Dendritic cell treated with granulocyte-macrophage colony-stimulating factor and Interleukin-4, amounts not matched to agents 40 ng/mL and 50 ng/mL, for 4 days (primary cell): ENCODE measurements at regions not wholly inside any gene's neighbourhood (a gene's known extent, or its start where the extent isn't known, plus 50 kb on each side); places are given as distances from the start of the nearest gene placed in this dataset.
"Not testable (repeated sequence)": the region's sequence is repeated elsewhere in the genome, so short reads cannot be mapped to it uniquely, and the experiment has no call there.

Experiments used
- H3K27ac Mint-ChIP-seq: one replicate; pipeline ENCODE4 v1.8.0; 2022; ENCODE audit warnings: mild to moderate bottlenecking, mixed read lengths
- H3K27me3 Mint-ChIP-seq: one replicate; pipeline ENCODE4 v1.8.0; 2022; ENCODE audit warnings: mild to moderate bottlenecking, mixed read lengths
- H3K36me3 Mint-ChIP-seq: one replicate; pipeline ENCODE4 v1.8.0; 2022; ENCODE audit warnings: low read depth, mixed read lengths
- H3K4me1 Mint-ChIP-seq: one replicate; pipeline ENCODE4 v1.8.0; 2022; ENCODE audit warnings: low read depth, mixed read lengths
- H3K4me3 Mint-ChIP-seq: one replicate; pipeline ENCODE4 v1.8.0; 2022; ENCODE audit warnings: mild to moderate bottlenecking, moderate library complexity, mixed read lengths
- H3K9me3 Mint-ChIP-seq: one replicate; pipeline ENCODE4 v1.8.0; 2022; ENCODE audit warnings: mixed read lengths
- intact Hi-C: fragments of 100-400 bp; cut with micrococcal nuclease; formaldehyde crosslinking; loops from one replicate; pipeline ENCODE4 v1.15.0; 2022

- H3K27me3 Mint-ChIP-seq = no peaks in the 10 kb centered on the region
- peaks cover 11% of the 10 kb centered on the region for H3K4me1 Mint-ChIP-seq
- no peak overlapping the region for H3K4me3 Mint-ChIP-seq
- intact Hi-C loops = no loop called here
- H3K27ac Mint-ChIP-seq = no peak overlapping the region
- H3K36me3 Mint-ChIP-seq = no peaks in the 10 kb centered on the region
- H3K9me3 Mint-ChIP-seq = no peaks in the 10 kb centered on the region
Measured at GRCh38 chr14:100421756-100422470, 98.8 kb downstream of the SLC25A47 start.

- no peak overlapping the region for H3K27ac Mint-ChIP-seq
- intact Hi-C loops = no loop called here
- H3K9me3 Mint-ChIP-seq = no peaks in the 10 kb centered on the region
- H3K27me3 Mint-ChIP-seq = no peaks in the 10 kb centered on the region
- H3K36me3 Mint-ChIP-seq = no peaks in the 10 kb centered on the region
- H3K4me3 Mint-ChIP-seq = no peak overlapping the region
- peaks cover 11% of the 10 kb centered on the region for H3K4me1 Mint-ChIP-seq
Measured at GRCh38 chr14:100422556-100423316, 99.6 kb downstream of the SLC25A47 start.

GRCh38 chr14:100423317-100424010, 100.3 kb downstream of the SLC25A47 start:
- H3K27me3 Mint-ChIP-seq = no peaks in the 10 kb centered on the region
- no peaks in the 10 kb centered on the region for H3K9me3 Mint-ChIP-seq
- H3K36me3 Mint-ChIP-seq = no peaks in the 10 kb centered on the region
- intact Hi-C loops = no loop called here
- H3K4me1 Mint-ChIP-seq = peaks cover 11% of the 10 kb centered on the region
- H3K4me3 Mint-ChIP-seq = no peak overlapping the region
- H3K27ac Mint-ChIP-seq = no peak overlapping the region

GRCh38 chr14:100424504-100425428, 101.6 kb downstream of the SLC25A47 start:
- H3K27ac Mint-ChIP-seq = no peak overlapping the region
- H3K4me1 Mint-ChIP-seq = peaks cover 11% of the 10 kb centered on the region
- intact Hi-C loops = no loop called here
- H3K9me3 Mint-ChIP-seq = no peaks in the 10 kb centered on the region
- H3K4me3 Mint-ChIP-seq = no peak overlapping the region
- peaks cover 5% of the 10 kb centered on the region for H3K36me3 Mint-ChIP-seq
- no peaks in the 10 kb centered on the region for H3K27me3 Mint-ChIP-seq

GRCh38 chr14:100425429-100425827, 102.3 kb downstream of the SLC25A47 start:
- Mint-ChIP-seq H3K27ac (no peak overlapping the region), H3K36me3 (peaks cover 5% of the 10 kb centered on the region), H3K9me3 (no peaks in the 10 kb centered on the region), H3K4me1 (peaks cover 11% of the 10 kb centered on the region), H3K27me3 (no peaks in the 10 kb centered on the region), H3K4me3 (no peak overlapping the region)
- intact Hi-C loops = no loop called here

- Mint-ChIP-seq H3K4me1 (peaks cover 11% of the 10 kb centered on the region), H3K9me3 (no peaks in the 10 kb centered on the region)
Measured at GRCh38 chr14:100426314-100426713, 103.2 kb downstream of the SLC25A47 start.

GRCh38 chr14:100427166-100427565, 104.0 kb downstream of the SLC25A47 start:
- H3K9me3 Mint-ChIP-seq = no peaks in the 10 kb centered on the region
- peaks cover 13% of the 10 kb centered on the region for H3K4me1 Mint-ChIP-seq
- intact Hi-C loops = no loop called here
- peaks cover 5% of the 10 kb centered on the region for H3K36me3 Mint-ChIP-seq
- H3K27me3 Mint-ChIP-seq = no peaks in the 10 kb centered on the region
- no peak overlapping the region for H3K4me3 Mint-ChIP-seq
- no peak overlapping the region for H3K27ac Mint-ChIP-seq

More at GRCh38 chr14:100426314-100426713, 103.2 kb downstream of the SLC25A47 start:
- no peak overlapping the region for H3K27ac Mint-ChIP-seq
- H3K27me3 Mint-ChIP-seq = no peaks in the 10 kb centered on the region
- H3K4me3 Mint-ChIP-seq = no peak overlapping the region
- H3K36me3 Mint-ChIP-seq = peaks cover 5% of the 10 kb centered on the region
- intact Hi-C loops = no loop called here

GRCh38 chr14:100428727-100429126, 105.6 kb downstream of the SLC25A47 start:
- Mint-ChIP-seq H3K36me3 (peaks cover 5% of the 10 kb centered on the region), H3K4me1 (peaks cover 25% of the 10 kb centered on the region), H3K27me3 (no peaks in the 10 kb centered on the region), H3K4me3 (no peak overlapping the region), H3K9me3 (no peaks in the 10 kb centered on the region), H3K27ac (no peak overlapping the region)
- intact Hi-C loops = no loop called here

- H3K9me3 Mint-ChIP-seq = no peaks in the 10 kb centered on the region
- peaks cover 5% of the 10 kb centered on the region for H3K36me3 Mint-ChIP-seq
- peaks cover 30% of the 10 kb centered on the region for H3K4me1 Mint-ChIP-seq
- H3K27ac Mint-ChIP-seq = no peak overlapping the region
- intact Hi-C loops = no loop called here
- H3K4me3 Mint-ChIP-seq = no peak overlapping the region
- no peaks in the 10 kb centered on the region for H3K27me3 Mint-ChIP-seq
Measured at GRCh38 chr14:100429537-100429936, 106.4 kb downstream of the SLC25A47 start.

GRCh38 chr14:100430571-100430970, 107.4 kb downstream of the SLC25A47 start:
- Mint-ChIP-seq H3K4me1 (peaks cover 31% of the 10 kb centered on the region), H3K27ac (no peak overlapping the region), H3K4me3 (no peak overlapping the region), H3K36me3 (peaks cover 5% of the 10 kb centered on the region), H3K9me3 (no peaks in the 10 kb centered on the region), H3K27me3 (no peaks in the 10 kb centered on the region)
- intact Hi-C loops = no loop called here

GRCh38 chr14:100431461-100431860, 108.3 kb downstream of the SLC25A47 start:
- H3K9me3 Mint-ChIP-seq, H3K4me3 Mint-ChIP-seq, H3K36me3 Mint-ChIP-seq, intact Hi-C loops, H3K27me3 Mint-ChIP-seq, H3K27ac Mint-ChIP-seq: not testable (repeated sequence)
- peaks cover 35% of the 10 kb centered on the region for H3K4me1 Mint-ChIP-seq

GRCh38 chr14:100432652-100433427, 109.7 kb downstream of the SLC25A47 start:
- Mint-ChIP-seq H3K36me3 (peaks cover 5% of the 10 kb centered on the region), H3K4me1 (peaks cover 41% of the 10 kb centered on the region), H3K27ac (no peak overlapping the region), H3K9me3 (no peaks in the 10 kb centered on the region), H3K27me3 (no peaks in the 10 kb centered on the region), H3K4me3 (no peak overlapping the region)
- intact Hi-C loops = no loop called here

GRCh38 chr14:100433428-100433814, 110.3 kb downstream of the SLC25A47 start:
- Mint-ChIP-seq H3K4me1 (peaks cover 41% of the 10 kb centered on the region), H3K9me3 (no peaks in the 10 kb centered on the region), H3K36me3 (peaks cover 5% of the 10 kb centered on the region), H3K27ac (no peak overlapping the region), H3K4me3 (no peak overlapping the region), H3K27me3 (no peaks in the 10 kb centered on the region)
- intact Hi-C loops = no loop called here
